ENCODE measurements at regions not wholly inside any gene's neighbourhood (a gene's known extent, or its start where the extent isn't known, plus 50 kb on each side); places are given as distances from the start of the nearest gene placed in this dataset.

GRCh38 chr22:48850658-48851287 is 976.9 kb downstream of the BRD1 start:
- TF ChIP-seq JUND (IDR thresholded peaks at IDR 0.05; ENCODE audit: low read depth) = no peak
- in situ Hi-C loops (cut with HindIII; ENCODE audit: low pct_unique_long_range_greater_than_20kb, low sequenced_read_pairs) = no loop called here
- no peak for DNase-seq (ENCODE audit: low read depth in 1 of 2, low spot score in 1 of 2)

- DNase-seq (ENCODE audit: low read depth in 1 of 2, low spot score in 1 of 2) = no peak
- in situ Hi-C loops (cut with HindIII; ENCODE audit: low pct_unique_long_range_greater_than_20kb, low sequenced_read_pairs) = no loop called here
- no peak for TF ChIP-seq JUND (IDR thresholded peaks at IDR 0.05; ENCODE audit: low read depth)
These were observed 977.6 kb downstream of the BRD1 start for GRCh38 chr22:48849963-48850657.

- no peak for TF ChIP-seq JUND (IDR thresholded peaks at IDR 0.05; ENCODE audit: low read depth)
- no peak for DNase-seq (ENCODE audit: low read depth in 1 of 2, low spot score in 1 of 2)
- in situ Hi-C loops (cut with HindIII; ENCODE audit: low pct_unique_long_range_greater_than_20kb, low sequenced_read_pairs) = no loop called here
These were observed 978.3 kb downstream of the BRD1 start for GRCh38 chr22:48849219-48849912.

GRCh38 chr22:48846200-48846599 is 981.5 kb downstream of the BRD1 start:
- in situ Hi-C loops (cut with HindIII; ENCODE audit: low pct_unique_long_range_greater_than_20kb, low sequenced_read_pairs) = no loop called here
- TF ChIP-seq JUND (IDR thresholded peaks at IDR 0.05; ENCODE audit: low read depth) = no peak
- DNase-seq (ENCODE audit: low read depth in 1 of 2, low spot score in 1 of 2) = no peak

- no peak for DNase-seq (ENCODE audit: low read depth in 1 of 2, low spot score in 1 of 2)
- TF ChIP-seq JUND (IDR thresholded peaks at IDR 0.05; ENCODE audit: low read depth) = no peak
- in situ Hi-C loops (cut with HindIII; ENCODE audit: low pct_unique_long_range_greater_than_20kb, low sequenced_read_pairs) = no loop called here
These were observed 982.2 kb downstream of the BRD1 start for GRCh38 chr22:48845356-48845936.

- no peak for TF ChIP-seq JUND (IDR thresholded peaks at IDR 0.05; ENCODE audit: low read depth)
- DNase-seq (ENCODE audit: low read depth in 1 of 2, low spot score in 1 of 2) = no peak
- in situ Hi-C loops (cut with HindIII; ENCODE audit: low pct_unique_long_range_greater_than_20kb, low sequenced_read_pairs) = no loop called here
These were observed 983.5 kb downstream of the BRD1 start for GRCh38 chr22:48844056-48844675.

- in situ Hi-C loops (cut with HindIII; ENCODE audit: low pct_unique_long_range_greater_than_20kb, low sequenced_read_pairs) = no loop called here
- DNase-seq (ENCODE audit: low read depth in 1 of 2, low spot score in 1 of 2) = no peak
- TF ChIP-seq JUND (IDR thresholded peaks at IDR 0.05; ENCODE audit: low read depth) = no peak
These were observed 984.0 kb downstream of the BRD1 start for GRCh38 chr22:48843640-48844039.

GRCh38 chr22:48842976-48843375 is 984.7 kb downstream of the BRD1 start:
- in situ Hi-C loops (cut with HindIII; ENCODE audit: low pct_unique_long_range_greater_than_20kb, low sequenced_read_pairs) = no loop called here
- no peak for TF ChIP-seq JUND (IDR thresholded peaks at IDR 0.05; ENCODE audit: low read depth)
- no peak for DNase-seq (ENCODE audit: low read depth in 1 of 2, low spot score in 1 of 2)

GRCh38 chr22:48842583-48842945 is 985.1 kb downstream of the BRD1 start:
- in situ Hi-C loops (cut with HindIII; ENCODE audit: low pct_unique_long_range_greater_than_20kb, low sequenced_read_pairs) = no loop called here
- TF ChIP-seq JUND (IDR thresholded peaks at IDR 0.05; ENCODE audit: low read depth) = no peak
- DNase-seq (ENCODE audit: low read depth in 1 of 2, low spot score in 1 of 2) = no peak

- DNase-seq (ENCODE audit: low read depth in 1 of 2, low spot score in 1 of 2) = no peak
- no peak for TF ChIP-seq JUND (IDR thresholded peaks at IDR 0.05; ENCODE audit: low read depth)
- in situ Hi-C loops (cut with HindIII; ENCODE audit: low pct_unique_long_range_greater_than_20kb, low sequenced_read_pairs) = no loop called here
These were observed 985.6 kb downstream of the BRD1 start for GRCh38 chr22:48841881-48842582.

GRCh38 chr22:48840112-48840949 is 987.3 kb downstream of the BRD1 start:
- in situ Hi-C loops (cut with HindIII; ENCODE audit: low pct_unique_long_range_greater_than_20kb, low sequenced_read_pairs) = no loop called here
- TF ChIP-seq JUND (IDR thresholded peaks at IDR 0.05; ENCODE audit: low read depth) = no peak
- DNase-seq (ENCODE audit: low read depth in 1 of 2, low spot score in 1 of 2) = no peak
